Loucy (cell line): ENCODE measurements at regions not wholly inside any gene's neighbourhood (a gene's known extent, or its start where the extent isn't known, plus 50 kb on each side); places are given as distances from the start of the nearest gene placed in this dataset.

ENCODE experiments used
- H2AFZ ChIP-seq: fragments of 200-600 bp; sonication (generic); 2 replicates; pipeline ENCODE4 v1.6.0; 2016; ENCODE audit warnings: antibody characterized with exemption, mild to moderate bottlenecking, low read length, moderate library complexity
- H3F3A ChIP-seq: fragments of 200-600 bp; 2 replicates; pipeline ENCODE4 v1.6.0; 2016; ENCODE audit warnings: antibody characterized with exemption, low read depth, mild to moderate bottlenecking
- H3K27me3 ChIP-seq: fragments of 200-600 bp; sonication (generic); 2 replicates; pipeline ENCODE4 v1.6.1; 2014; ENCODE audit warnings: low read length, mild to moderate bottlenecking; ENCODE audit not compliant: insufficient read depth, poor library complexity, severe bottlenecking
- H3K36me3 ChIP-seq: fragments of 200-600 bp; sonication (generic); 2 replicates; pipeline ENCODE4 v1.6.1; 2016; ENCODE audit warnings: low read length; ENCODE audit not compliant: insufficient read depth
- H3K4me1 ChIP-seq: fragments of 200-600 bp; sonication (generic); 2 replicates; pipeline ENCODE4 v1.5.1; 2014; ENCODE audit warnings: low read length, mild to moderate bottlenecking; ENCODE audit not compliant: insufficient read depth, poor library complexity, severe bottlenecking
- H3K4me2 ChIP-seq: fragments of 200-600 bp; sonication (generic); 2 replicates; pipeline ENCODE4 v1.6.0; 2014; ENCODE audit warnings: antibody characterized with exemption, low read length, low read depth, mild to moderate bottlenecking; ENCODE audit not compliant: poor library complexity, severe bottlenecking
- H3K4me3 ChIP-seq: fragments of 200-600 bp; sonication (generic); 2 replicates; pipeline ENCODE4 v1.5.1; 2014; ENCODE audit warnings: low read length, mild to moderate bottlenecking, mixed read lengths; ENCODE audit not compliant: poor library complexity, severe bottlenecking
- H3K79me2 ChIP-seq: fragments of 200-600 bp; sonication (generic); 2 replicates; pipeline ENCODE4 v1.6.1; 2014; ENCODE audit warnings: low read length; ENCODE audit not compliant: insufficient read depth
- H3K9ac ChIP-seq: fragments of 200-600 bp; sonication (generic); 2 replicates; pipeline ENCODE4 v1.6.0; 2014; ENCODE audit warnings: mild to moderate bottlenecking, low read depth, low read length, moderate library complexity; ENCODE audit not compliant: poor library complexity, severe bottlenecking
- H3K9me2 ChIP-seq: fragments of 200-600 bp; sonication (generic); replicated peaks from 2 replicates; pipeline ENCODE4 v1.6.1; 2016; ENCODE audit warnings: low read depth, low read length, mixed read lengths
- H3K9me3 ChIP-seq: fragments of 200-600 bp; sonication (generic); 2 replicates; pipeline ENCODE4 v1.6.1; 2014; ENCODE audit warnings: mild to moderate bottlenecking, antibody characterized with exemption, low read length, low read depth; ENCODE audit not compliant: insufficient read depth
- H4K20me1 ChIP-seq: fragments of 200-600 bp; sonication (generic); 2 replicates; pipeline ENCODE4 v1.6.0; 2014; ENCODE audit warnings: antibody characterized with exemption, low read length, mild to moderate bottlenecking; ENCODE audit not compliant: insufficient read depth, poor library complexity, severe bottlenecking
- EZH2phosphoT487 ChIP-seq: fragments of 200-600 bp; IDR thresholded peaks from 2 replicates; pipeline ENCODE4 v1.6.1; 2018; ENCODE audit warnings: antibody characterized with exemption, mild to moderate bottlenecking, moderate library complexity, borderline replicate concordance
- TF ChIP-seq, protein P1 (sequence below): fragments of 200-600 bp; sonication (generic); conservative IDR thresholded peaks from 2 replicates; pipeline ENCODE4 v1.5.1; 2014; ENCODE audit warnings: mild to moderate bottlenecking, antibody characterized with exemption, low read length

GRCh38 chr9:14535161-14535955 is 157.9 kb downstream of the ZDHHC21 start:
- Histone ChIP-seq H4K20me1 (no peaks in the 10 kb centered on the region), H3K4me3 (no peak overlapping the region), H3K4me1 (no peaks in the 10 kb centered on the region), H3K79me2 (no peaks in the 10 kb centered on the region), H3K36me3 (no peaks in the 10 kb centered on the region), H3K9me2 (no peaks in the 10 kb centered on the region), H3K9ac (no peak overlapping the region), H3K4me2 (no peak overlapping the region), H3K9me3 (no peaks in the 10 kb centered on the region), H3K27me3 (no peaks in the 10 kb centered on the region), H2AFZ (no peak overlapping the region), H3F3A (no peaks in the 10 kb centered on the region)
- TF ChIP-seq EZH2phosphoT487: no peak
- TF ChIP-seq, protein P1, sequence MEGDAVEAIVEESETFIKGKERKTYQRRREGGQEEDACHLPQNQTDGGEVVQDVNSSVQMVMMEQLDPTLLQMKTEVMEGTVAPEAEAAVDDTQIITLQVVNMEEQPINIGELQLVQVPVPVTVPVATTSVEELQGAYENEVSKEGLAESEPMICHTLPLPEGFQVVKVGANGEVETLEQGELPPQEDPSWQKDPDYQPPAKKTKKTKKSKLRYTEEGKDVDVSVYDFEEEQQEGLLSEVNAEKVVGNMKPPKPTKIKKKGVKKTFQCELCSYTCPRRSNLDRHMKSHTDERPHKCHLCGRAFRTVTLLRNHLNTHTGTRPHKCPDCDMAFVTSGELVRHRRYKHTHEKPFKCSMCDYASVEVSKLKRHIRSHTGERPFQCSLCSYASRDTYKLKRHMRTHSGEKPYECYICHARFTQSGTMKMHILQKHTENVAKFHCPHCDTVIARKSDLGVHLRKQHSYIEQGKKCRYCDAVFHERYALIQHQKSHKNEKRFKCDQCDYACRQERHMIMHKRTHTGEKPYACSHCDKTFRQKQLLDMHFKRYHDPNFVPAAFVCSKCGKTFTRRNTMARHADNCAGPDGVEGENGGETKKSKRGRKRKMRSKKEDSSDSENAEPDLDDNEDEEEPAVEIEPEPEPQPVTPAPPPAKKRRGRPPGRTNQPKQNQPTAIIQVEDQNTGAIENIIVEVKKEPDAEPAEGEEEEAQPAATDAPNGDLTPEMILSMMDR: no peak

DNA sequence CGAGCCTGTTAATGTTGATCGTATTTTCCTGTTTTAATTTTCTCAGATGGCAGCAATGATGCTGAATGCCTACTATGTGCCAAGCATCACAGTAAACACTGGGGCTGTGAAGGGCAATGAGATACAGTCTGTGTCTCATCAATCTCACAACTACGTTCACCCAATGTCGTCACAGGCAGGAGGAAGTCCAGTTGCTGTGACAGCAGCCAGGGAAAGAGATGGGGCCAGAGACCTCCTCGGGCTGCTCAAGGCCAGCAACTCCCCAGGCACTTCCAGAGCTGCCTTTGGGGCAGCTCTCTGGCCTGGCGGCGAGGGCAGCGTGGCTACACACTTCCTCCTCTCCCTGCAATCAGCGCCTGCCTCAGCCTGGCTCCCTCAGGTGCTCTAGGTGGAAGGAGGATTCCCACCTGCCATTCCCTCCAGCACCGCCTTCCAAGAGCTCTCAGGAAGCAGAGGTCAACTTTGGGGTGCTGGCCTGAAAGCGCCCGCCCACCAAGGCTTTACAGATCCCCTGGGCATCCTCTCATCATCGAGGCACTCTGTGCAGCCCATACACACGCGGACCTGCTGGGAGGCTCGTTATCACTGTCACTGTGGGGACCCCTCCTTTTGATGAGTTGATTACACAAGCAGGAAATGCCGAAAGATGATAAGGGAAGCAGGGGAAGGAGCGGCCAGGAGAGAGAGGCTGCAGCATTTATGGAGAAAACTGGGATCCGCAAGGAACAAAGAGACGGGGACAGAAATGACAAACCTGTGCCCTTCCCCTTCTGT is 159.2 kb downstream of the ZDHHC21 start:
- TF ChIP-seq, protein P1: no peak
- TF ChIP-seq EZH2phosphoT487: no peak
- no peaks in the 10 kb centered on the region for H4K20me1 ChIP-seq
- H2AFZ ChIP-seq: no peak overlapping the region
- no peaks in the 10 kb centered on the region for H3K79me2 ChIP-seq
- no peaks in the 10 kb centered on the region for H3K4me1 ChIP-seq
- no peak overlapping the region for H3K4me3 ChIP-seq
- H3K9ac ChIP-seq: no peak overlapping the region
- no peaks in the 10 kb centered on the region for H3F3A ChIP-seq
- no peaks in the 10 kb centered on the region for H3K27me3 ChIP-seq
- no peaks in the 10 kb centered on the region for H3K9me3 ChIP-seq
- no peaks in the 10 kb centered on the region for H3K36me3 ChIP-seq
- H3K4me2 ChIP-seq: no peak overlapping the region
- H3K9me2 ChIP-seq: no peaks in the 10 kb centered on the region

- no peaks in the 10 kb centered on the region for H3K9me3 ChIP-seq
- H3K9me2 ChIP-seq: no peaks in the 10 kb centered on the region
- no peak overlapping the region for H3K9ac ChIP-seq
- TF ChIP-seq, protein P1: no peak
- TF ChIP-seq EZH2phosphoT487: no peak
- no peaks in the 10 kb centered on the region for H3K4me1 ChIP-seq
- H3K79me2 ChIP-seq: no peaks in the 10 kb centered on the region
- no peaks in the 10 kb centered on the region for H4K20me1 ChIP-seq
- H2AFZ ChIP-seq: no peak overlapping the region
- H3K4me2 ChIP-seq: no peak overlapping the region
- no peaks in the 10 kb centered on the region for H3K27me3 ChIP-seq
- no peak overlapping the region for H3K4me3 ChIP-seq
- no peaks in the 10 kb centered on the region for H3K36me3 ChIP-seq
- H3F3A ChIP-seq: no peaks in the 10 kb centered on the region
These were observed 160.6 kb downstream of the ZDHHC21 start for GRCh38 chr9:14532456-14533115.
